GM12878 (cell line): ENCODE measurements at regions not wholly inside any gene's neighbourhood (a gene's known extent, or its start where the extent isn't known, plus 50 kb on each side); places are given as distances from the start of the nearest gene placed in this dataset.

Experiments used
- ATAC-seq: fragments of 200-7000 bp; cut with Tn5 transposase; 3 replicates; pipeline ENCODE4 v1.9.1; 2020; ENCODE audit warnings: mild to moderate bottlenecking, moderate library complexity
- BruUV-seq: library from RNA; stranded (reverse); fragments of 400-500 nt; replicated peaks from 2 replicates; lab custom pipeline; 2021; lab: Mats Ljungman, UMichigan
- CTCF ChIA-PET: fragments of 300-600 bp; sonication (Branson Sonifier 250); formaldehyde crosslinking; extraction: SDS; loops from one replicate; lab custom pipeline; 2021; ENCODE audit warnings: inconsistent platforms; lab: Yijun Ruan, JAX
- POLR2A ChIA-PET: fragments of 350-600 bp; formaldehyde crosslinking; extraction: SDS; loops from one replicate; lab custom pipeline; 2021; ENCODE audit warnings: inconsistent platforms; lab: Charles Lee
- RAD21 ChIA-PET: fragments of 300-600 bp; sonication (Branson Sonifier 250); formaldehyde crosslinking; loops from one replicate; lab custom pipeline; 2023; ENCODE audit warnings: antibody characterized with exemption; ENCODE audit not compliant: unreplicated experiment; lab: Charles Lee
- SMC1A ChIA-PET: fragments of 300-600 bp; sonication (Branson Sonifier 250); formaldehyde crosslinking; loops from one replicate; lab custom pipeline; 2023; ENCODE audit not compliant: unreplicated experiment, uncharacterized antibody; lab: Charles Lee
- DNase-seq: peaks from one replicate; pipeline ENCODE4 v3.0.0-alpha.2; 2011; ENCODE audit warnings: low read depth, low spot score
- FAIRE-seq: peaks from 3 replicates; lab custom pipeline; 2011; peaks lifted over from hg19 to GRCh38; lab: Jason Lieb, UNC
- H2AFZ ChIP-seq: 2 replicates; pipeline ENCODE4 v1.6.0; 2011; ENCODE audit warnings: low read depth, low read length, control low read depth; ENCODE audit not compliant: control insufficient read depth
- H3K27ac ChIP-seq: 2 replicates; pipeline ENCODE4 v1.5.1; 2011; ENCODE audit warnings: control low read depth; ENCODE audit not compliant: control insufficient read depth, insufficient read depth
- H3K27me3 ChIP-seq, 2 experiments: replicated peaks in 1 of 2; 2 replicates each; pipeline versions ENCODE4 v1.6.0 to v1.6.1; 2011; ENCODE audit warnings: low read length in 1 of 2; ENCODE audit not compliant: control insufficient read depth in 2 of 2, insufficient read depth in 2 of 2
- H3K36me3 ChIP-seq, 2 experiments: 2 replicates each; pipeline ENCODE4 v1.5.1; 2011; ENCODE audit warnings: low read length in 1 of 2; ENCODE audit not compliant: control insufficient read depth in 2 of 2, insufficient read depth in 2 of 2
- H3K4me1 ChIP-seq: 2 replicates; pipeline ENCODE4 v1.6.1; 2011; ENCODE audit warnings: mild to moderate bottlenecking, low read length, moderate library complexity, mixed read lengths; ENCODE audit not compliant: control insufficient read depth, insufficient read depth
- H3K4me2 ChIP-seq: 2 replicates; pipeline ENCODE4 v1.6.0; 2011; ENCODE audit warnings: control low read depth; ENCODE audit not compliant: control insufficient read depth, insufficient read depth
- H3K4me3 ChIP-seq: fragments of 200-600 bp; sonication (generic); 2 replicates; pipeline ENCODE4 v1.5.1; 2016
- H3K79me2 ChIP-seq: 2 replicates; pipeline ENCODE4 v1.6.0; 2011; ENCODE audit warnings: low read length; ENCODE audit not compliant: control insufficient read depth, insufficient read depth
- H3K9ac ChIP-seq: 2 replicates; pipeline ENCODE4 v1.8.0; 2011; ENCODE audit warnings: low read length, control low read depth, mixed read lengths; ENCODE audit not compliant: control insufficient read depth, insufficient read depth
- H3K9me3 ChIP-seq: replicated peaks from 3 replicates; pipeline ENCODE4 v1.5.1; 2011; ENCODE audit warnings: mild to moderate bottlenecking, low read length; ENCODE audit not compliant: control insufficient read depth, insufficient read depth
- H4K20me1 ChIP-seq: 2 replicates; pipeline ENCODE4 v1.6.0; 2011; ENCODE audit not compliant: control insufficient read depth, insufficient read depth
- CHD2 ChIP-seq: IDR thresholded peaks from 2 replicates; pipeline ENCODE4 v1.6.1; 2011; ENCODE audit warnings: low read depth, low read length, improper control_type of control experiment, borderline replicate concordance
- CREM ChIP-seq: IDR thresholded peaks from 2 replicates; pipeline ENCODE4 v1.6.1; 2014; ENCODE audit warnings: antibody characterized with exemption, low read depth
- ETV6 ChIP-seq, 2 experiments: fragments of 450-650 bp in 1 of 2; IDR thresholded peaks in 1 of 2; conservative IDR thresholded peaks in 1 of 2; 2 replicates each; pipeline ENCODE4 v1.6.1; 2014; ENCODE audit warnings: antibody characterized with exemption in 1 of 2, borderline replicate concordance in 1 of 2, low read depth in 1 of 2, mild to moderate bottlenecking in 1 of 2, moderate library complexity in 1 of 2
- IRF5 ChIP-seq: fragments of 450-650 bp; IDR thresholded peaks from 2 replicates; pipeline ENCODE4 v1.6.1; 2017; ENCODE audit warnings: borderline replicate concordance
- LARP7 ChIP-seq: fragments of 450-650 bp; IDR thresholded peaks from 2 replicates; pipeline ENCODE4 v1.6.1; 2017; ENCODE audit warnings: mild to moderate bottlenecking
- NFXL1 ChIP-seq: fragments of 450-650 bp; IDR thresholded peaks from 2 replicates; pipeline ENCODE4 v1.6.1; 2017; ENCODE audit warnings: antibody characterized with exemption, mild to moderate bottlenecking, borderline replicate concordance
- NFYA ChIP-seq: IDR thresholded peaks from 2 replicates; pipeline ENCODE4 v1.6.1; 2011; ENCODE audit warnings: low read depth, mild to moderate bottlenecking, low read length, improper control_type of control experiment, borderline replicate concordance
- REST ChIP-seq: IDR thresholded peaks from 2 replicates; pipeline ENCODE4 v1.6.1; 2012; ENCODE audit warnings: mild to moderate bottlenecking, low read depth, low read length
- SMC3 ChIP-seq: IDR thresholded peaks from 2 replicates; pipeline ENCODE4 v1.6.1; 2011; ENCODE audit warnings: low read length, improper control_type of control experiment, borderline replicate concordance
- ZBTB11 ChIP-seq: fragments of 450-650 bp; formaldehyde crosslinking; IDR thresholded peaks from 2 replicates; pipeline ENCODE4 v1.5.0; 2022; ENCODE audit warnings: mild to moderate bottlenecking, missing genetic modification characterization
- WGBS: methylation state at CpG from one replicate; pipeline ENCODE4 v1.1.6; 2016; ENCODE audit warnings: low lambda C conversion rate; ENCODE audit not compliant: insufficient replicate concordance, insufficient coverage; ENCODE audit errors: missing lambda C conversion rate; 5-methylcytosine and 5-hydroxymethylcytosine counted together
- in situ Hi-C: fragments of 300-500 bp; cut with MboI; formaldehyde crosslinking; loops from 9 replicates; pipeline ENCODE4 v1.14.3; 2018; ENCODE audit warnings: mixed read lengths
- intact Hi-C: fragments of 100-400 bp; cut with micrococcal nuclease; formaldehyde crosslinking; loops from one replicate; pipeline ENCODE4 v1.14.2; 2022; ENCODE audit not compliant: unreplicated experiment

- Histone ChIP-seq H3K36me3 (no peaks in the 10 kb centered on the region), H3K79me2 (no peaks in the 10 kb centered on the region), H3K9me3 (no peaks in the 10 kb centered on the region), H4K20me1 (no peaks in the 10 kb centered on the region), H3K9ac (no peak overlapping the region), H3K27ac (no peak overlapping the region), H3K4me1 (no peaks in the 10 kb centered on the region), H2AFZ (no peak overlapping the region), H3K4me3 (no peak overlapping the region), H3K27me3 (no peaks in the 10 kb centered on the region), H3K4me2 (no peak overlapping the region)
- DNase-seq (no peak), ATAC-seq (no peak), FAIRE-seq (no peak)
- intact Hi-C loops: no loop called here
- CTCF ChIA-PET: no interaction called here
- RAD21 ChIA-PET: no interaction called here
- WGBS: 27% methylated on average over 5 of the region's 6 CpGs
- POLR2A ChIA-PET: no interaction called here
- SMC1A ChIA-PET: no interaction called here
- TF ChIP-seq SMC3: no peak
- TF ChIP-seq LARP7: no peak
- no peak for TF ChIP-seq CREM
- no peak for TF ChIP-seq REST
- no TSS peak for BruUV-seq
- in situ Hi-C loops: no loop called here
Observed at GRCh38 chr3:191707817-191708216, 246.9 kb downstream of the PYDC2 start.

GRCh38 chr3:191715585-191715984 is 254.6 kb downstream of the PYDC2 start:
- Histone ChIP-seq H3K9me3 (no peaks in the 10 kb centered on the region), H3K27me3 (no peaks in the 10 kb centered on the region), H3K36me3 (no peaks in the 10 kb centered on the region), H3K9ac (no peak overlapping the region), H4K20me1 (no peaks in the 10 kb centered on the region), H3K79me2 (no peaks in the 10 kb centered on the region), H2AFZ (no peak overlapping the region), H3K27ac (no peak overlapping the region), H3K4me2 (no peak overlapping the region), H3K4me3 (no peak overlapping the region), H3K4me1 (no peaks in the 10 kb centered on the region)
- intact Hi-C loops (no loop called here), in situ Hi-C loops (no loop called here)
- 0% methylated on average over 1 of the region's 1 CpG for WGBS
- FAIRE-seq (no peak), DNase-seq (no peak), ATAC-seq (no peak)
- ChIA-PET SMC1A (no interaction called here), RAD21 (no interaction called here), POLR2A (no interaction called here), CTCF (no interaction called here)
- BruUV-seq: no TSS peak
- TF ChIP-seq CHD2 (no peak), CREM (no peak), SMC3 (no peak), ETV6 (conservative IDR thresholded peaks at IDR 0.05 in 1 of 2, IDR thresholded peaks at IDR 0.05 in 1 of 2; ENCODE audit: borderline replicate concordance in 1 of 2, low read depth in 1 of 2) (no peak), ZBTB11 (no peak), NFXL1 (no peak), IRF5 (no peak), NFYA (no peak)
